ENCODE measurements at regions not wholly inside any gene's neighbourhood (a gene's known extent, or its start where the extent isn't known, plus 50 kb on each side); places are given as distances from the start of the nearest gene placed in this dataset.
A peak's percentile ranks its signal among the peaks of the same experiment; 100 is the strongest.

DNA sequence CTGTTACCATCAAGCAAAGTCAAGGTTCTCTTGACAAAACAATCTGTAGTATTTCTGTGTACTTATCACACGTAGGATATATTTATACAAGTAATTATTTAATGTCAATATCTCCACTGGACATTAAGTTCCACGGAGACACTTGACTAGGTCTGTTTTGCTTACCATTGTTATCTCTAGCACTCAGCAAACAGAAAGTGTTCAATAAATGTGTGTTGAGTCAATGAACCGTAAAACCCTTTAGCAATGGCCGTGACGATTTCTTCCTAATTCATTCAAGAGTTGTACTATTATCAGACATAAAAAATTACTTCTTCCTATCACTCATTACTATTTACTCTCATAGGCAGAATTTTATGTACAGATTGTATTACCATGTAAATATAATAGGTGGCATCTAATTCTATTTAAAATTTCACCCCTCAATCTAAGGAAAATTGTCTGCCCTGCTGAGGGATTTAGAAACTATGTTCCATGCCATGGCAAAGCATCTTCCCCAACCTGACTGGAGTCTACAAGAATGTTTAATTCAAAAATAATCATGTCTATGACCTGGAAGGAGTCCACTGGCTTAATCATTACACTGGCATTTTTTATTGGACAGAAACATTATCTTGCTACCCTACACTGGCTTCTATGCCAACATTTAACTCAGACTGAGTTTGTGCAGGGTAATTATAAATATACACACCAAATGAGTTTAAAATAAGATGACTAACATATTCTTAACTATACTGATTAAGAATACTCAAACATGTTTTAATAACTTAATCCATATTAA lies 301.9 kb downstream of the ZEB2 start:
- H3K36me3 ChIP-seq = no peaks in the 10 kb centered on the region
- TF ChIP-seq POLR2AphosphoS5 (IDR thresholded peaks at IDR 0.05) (peak in 1 of 3 donors; percentile 6), EP300 (IDR thresholded peaks at IDR 0.05) (no peak)
- no peak overlapping the region for H3K4me3 ChIP-seq
- DNase-seq = no peak
- H3K4me1 ChIP-seq = peaks cover 0 to 9% (median 2%) of the 10 kb centered on the region in 4 donors
- WGBS, 5 donors = 33 to 65% (median 42%) methylated on average over 5 of the region's 5 CpGs
- no peaks in the 10 kb centered on the region for H3K9me3 ChIP-seq
- no peaks in the 10 kb centered on the region for H3K27me3 ChIP-seq
- intact Hi-C loops (cut with DNase I; ENCODE audit: low total_unique reads) = no loop called here
- no peak overlapping the region for H3K27ac ChIP-seq

GRCh38 chr2:144215701-144216675 lies 303.9 kb downstream of the ZEB2 start:
- Histone ChIP-seq H3K27me3 (no peaks in the 10 kb centered on the region), H3K4me3 (no peak overlapping the region), H3K4me1 (peaks cover 0 to 9% (median 2%) of the 10 kb centered on the region in 4 donors), H3K27ac (no peak overlapping the region), H3K9me3 (no peaks in the 10 kb centered on the region), H3K36me3 (no peaks in the 10 kb centered on the region)
- intact Hi-C loops (cut with DNase I; ENCODE audit: low total_unique reads) = no loop called here
- TF ChIP-seq EP300 (IDR thresholded peaks at IDR 0.05) = no peak
- TF ChIP-seq, protein P1, sequence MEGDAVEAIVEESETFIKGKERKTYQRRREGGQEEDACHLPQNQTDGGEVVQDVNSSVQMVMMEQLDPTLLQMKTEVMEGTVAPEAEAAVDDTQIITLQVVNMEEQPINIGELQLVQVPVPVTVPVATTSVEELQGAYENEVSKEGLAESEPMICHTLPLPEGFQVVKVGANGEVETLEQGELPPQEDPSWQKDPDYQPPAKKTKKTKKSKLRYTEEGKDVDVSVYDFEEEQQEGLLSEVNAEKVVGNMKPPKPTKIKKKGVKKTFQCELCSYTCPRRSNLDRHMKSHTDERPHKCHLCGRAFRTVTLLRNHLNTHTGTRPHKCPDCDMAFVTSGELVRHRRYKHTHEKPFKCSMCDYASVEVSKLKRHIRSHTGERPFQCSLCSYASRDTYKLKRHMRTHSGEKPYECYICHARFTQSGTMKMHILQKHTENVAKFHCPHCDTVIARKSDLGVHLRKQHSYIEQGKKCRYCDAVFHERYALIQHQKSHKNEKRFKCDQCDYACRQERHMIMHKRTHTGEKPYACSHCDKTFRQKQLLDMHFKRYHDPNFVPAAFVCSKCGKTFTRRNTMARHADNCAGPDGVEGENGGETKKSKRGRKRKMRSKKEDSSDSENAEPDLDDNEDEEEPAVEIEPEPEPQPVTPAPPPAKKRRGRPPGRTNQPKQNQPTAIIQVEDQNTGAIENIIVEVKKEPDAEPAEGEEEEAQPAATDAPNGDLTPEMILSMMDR (IDR thresholded peaks at IDR 0.05) = no peak
- no peak for TF ChIP-seq POLR2AphosphoS5 (IDR thresholded peaks at IDR 0.05)
- no peak for TF ChIP-seq POLR2A (IDR thresholded peaks at IDR 0.05)
- WGBS, 5 donors = 82 to 87% (median 83%) methylated on average over 2 of the region's 2 CpGs
- DNase-seq = no peak

- intact Hi-C loops (cut with DNase I; ENCODE audit: low total_unique reads) = no loop called here
- TF ChIP-seq EP300 (IDR thresholded peaks at IDR 0.05) (no peak), POLR2A (IDR thresholded peaks at IDR 0.05) (no peak), POLR2AphosphoS5 (IDR thresholded peaks at IDR 0.05) (no peak)
- TF ChIP-seq, protein P1 (IDR thresholded peaks at IDR 0.05) = no peak
- H3K27me3 ChIP-seq = no peaks in the 10 kb centered on the region
- no peak overlapping the region for H3K4me3 ChIP-seq
- H3K36me3 ChIP-seq = no peaks in the 10 kb centered on the region
- WGBS, 5 donors = 94 to 100% (median 98%) methylated on average over 1 of the region's 1 CpG
- no peak for DNase-seq
- H3K4me1 ChIP-seq = peaks cover 0 to 9% (median 2%) of the 10 kb centered on the region in 4 donors
- H3K9me3 ChIP-seq = no peaks in the 10 kb centered on the region
- H3K27ac ChIP-seq = no peak overlapping the region
These were observed 304.7 kb downstream of the ZEB2 start for GRCh38 chr2:144215207-144215606.

GRCh38 chr2:144213797-144214196 lies 306.1 kb downstream of the ZEB2 start:
- Histone ChIP-seq H3K27me3 (no peaks in the 10 kb centered on the region), H3K4me3 (no peak overlapping the region), H3K27ac (no peak overlapping the region), H3K9me3 (no peaks in the 10 kb centered on the region), H3K4me1 (peaks cover 0 to 9% (median 2%) of the 10 kb centered on the region in 4 donors), H3K36me3 (no peaks in the 10 kb centered on the region)
- DNase-seq = no peak
- no peak for TF ChIP-seq EP300 (IDR thresholded peaks at IDR 0.05)
- TF ChIP-seq POLR2A (IDR thresholded peaks at IDR 0.05) = no peak
- TF ChIP-seq, protein P1 (IDR thresholded peaks at IDR 0.05) = no peak
- TF ChIP-seq POLR2AphosphoS5 (IDR thresholded peaks at IDR 0.05) = no peak
- WGBS, 5 donors = 77 to 91% (median 82%) methylated on average over 2 of the region's 2 CpGs
- intact Hi-C loops (cut with DNase I; ENCODE audit: low total_unique reads) = no loop called here
